ENCODE measurements at regions not wholly inside any gene's neighbourhood (a gene's known extent, or its start where the extent isn't known, plus 50 kb on each side); places are given as distances from the start of the nearest gene placed in this dataset.
"Not testable (repeated sequence)": the region's sequence is repeated elsewhere in the genome, so short reads cannot be mapped to it uniquely, and the experiment has no call there.

DNA sequence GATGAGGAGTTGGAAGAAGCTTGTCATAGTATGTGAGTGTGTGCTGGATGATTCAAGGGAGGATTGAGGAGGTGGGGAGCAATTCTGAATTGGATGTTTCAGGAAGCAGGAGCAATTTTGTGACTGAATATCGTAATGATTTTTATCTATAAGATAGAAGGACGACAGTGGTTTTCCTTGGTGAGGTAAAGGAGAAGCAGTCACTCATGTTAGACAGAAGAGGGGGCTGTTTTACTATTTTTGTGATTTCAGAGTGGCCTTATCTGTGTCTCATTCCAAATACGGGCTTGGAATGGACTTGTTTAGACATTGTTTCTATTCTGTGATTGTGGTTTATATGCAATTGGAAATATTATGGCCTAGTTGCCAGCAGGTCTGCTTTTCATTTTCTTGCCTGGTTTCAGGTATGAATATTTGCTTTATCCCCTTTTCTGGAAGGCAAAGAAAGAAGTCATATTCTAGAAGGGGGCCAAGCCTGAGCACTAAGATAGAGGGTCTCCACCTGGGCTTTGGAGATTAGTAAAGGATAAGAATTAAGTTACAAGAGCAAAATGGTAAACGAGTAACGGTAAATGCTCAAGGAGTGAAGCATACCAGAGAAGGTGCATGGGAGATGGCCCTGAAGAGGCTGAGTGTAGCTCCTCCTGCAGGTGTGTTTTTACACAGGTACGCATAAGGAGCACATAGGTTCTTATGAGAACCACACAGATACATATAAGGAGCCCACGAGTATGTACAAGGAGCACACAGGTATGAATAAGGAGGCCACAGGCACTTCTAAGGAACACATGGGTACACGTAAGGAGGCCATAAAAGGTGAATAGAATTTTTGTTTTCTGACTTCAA, 124.6 kb upstream of the KCNAB1 start:
- peak; percentile 56 for DNase-seq (ENCODE audit: low read depth)

GRCh38 chr3:155996882-155997281, 123.5 kb upstream of the KCNAB1 start:
- DNase-seq (ENCODE audit: low read depth): no peak

DNA sequence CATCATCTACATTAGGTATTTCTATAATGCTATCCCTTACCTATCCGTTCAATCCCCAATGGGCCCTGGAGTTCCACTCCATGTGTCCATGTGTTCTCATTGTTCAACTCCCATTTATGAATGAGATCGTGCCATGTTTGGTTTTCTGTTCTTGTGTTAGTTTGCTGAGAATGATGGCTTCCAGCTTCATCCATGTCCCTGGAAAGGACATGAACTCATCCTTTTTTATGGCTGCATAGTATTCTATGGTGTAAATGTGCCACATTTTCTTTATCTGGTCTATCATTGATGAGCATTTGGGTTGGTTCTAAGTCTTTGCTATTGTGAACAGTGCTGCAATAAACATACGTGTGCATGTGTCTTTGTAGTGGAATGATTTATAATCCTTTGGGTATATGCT, 122.2 kb upstream of the KCNAB1 start:
- not testable (repeated sequence) for DNase-seq (ENCODE audit: low read depth)

- no peak for DNase-seq (ENCODE audit: low read depth)
These were observed 114.6 kb upstream of the KCNAB1 start for GRCh38 chr3:156005736-156006135.

DNA sequence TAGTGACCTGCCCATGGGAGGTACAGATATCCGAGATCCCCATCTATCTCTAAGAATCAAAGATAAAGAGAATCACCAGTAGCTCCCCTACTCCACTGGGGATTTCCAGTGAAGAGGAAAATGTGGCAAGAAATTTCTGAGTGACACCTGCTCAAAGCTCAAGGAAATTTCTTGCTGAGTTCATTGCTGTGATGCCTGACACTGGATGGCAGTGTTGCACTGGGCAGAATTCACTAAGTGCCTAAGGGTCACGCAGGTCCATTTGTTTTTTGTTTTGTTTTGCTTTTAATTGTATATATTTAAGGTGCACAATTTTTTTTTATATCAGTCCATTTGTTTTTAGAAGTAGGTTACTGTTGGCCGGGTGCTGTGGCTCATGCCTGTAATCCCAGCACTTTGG, 109.5 kb upstream of the KCNAB1 start:
- peak; percentile 7 for DNase-seq (ENCODE audit: low read depth)

DNA sequence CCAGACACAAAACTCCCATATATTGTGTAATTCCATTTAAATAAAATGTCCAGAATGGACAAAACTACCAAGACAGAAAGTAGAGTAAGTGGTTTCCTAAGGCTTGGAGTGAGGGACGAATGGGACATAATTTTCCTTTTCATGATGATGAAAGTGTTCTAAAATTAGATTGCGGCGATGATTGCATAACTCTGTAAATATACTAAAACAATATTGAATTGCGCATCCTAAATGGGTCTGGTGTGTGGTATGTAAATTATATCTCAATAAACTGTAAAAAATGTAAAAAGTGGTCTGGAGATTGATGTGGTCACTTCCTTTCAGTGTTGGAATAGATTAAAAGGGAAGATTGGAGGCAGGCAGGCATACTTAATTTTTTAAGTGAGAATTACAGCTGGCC, 105.9 kb upstream of the KCNAB1 start:
- DNase-seq (ENCODE audit: low read depth): no peak

DNA sequence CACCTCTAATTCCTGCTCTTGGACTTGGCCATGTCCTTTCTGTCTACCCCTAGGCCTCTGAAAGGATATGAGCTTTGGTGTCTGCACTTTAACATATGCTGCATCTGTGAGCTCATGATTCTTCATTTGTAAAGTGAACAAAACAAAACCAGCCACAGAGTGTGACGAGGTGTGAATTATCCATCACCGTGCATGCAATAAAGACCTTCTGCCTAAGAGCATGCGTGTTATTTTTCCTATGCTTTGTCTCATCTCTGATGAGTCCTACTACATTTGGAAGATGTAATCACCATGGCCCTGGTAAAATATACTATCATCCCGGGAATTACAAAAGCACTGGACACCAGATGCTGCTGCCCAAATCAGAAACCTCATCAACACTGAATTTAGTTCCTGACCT, 103.5 kb upstream of the KCNAB1 start:
- DNase-seq (ENCODE audit: low read depth): no peak

- DNase-seq (ENCODE audit: low read depth): no peak
These were observed 102.9 kb upstream of the KCNAB1 start for GRCh38 chr3:156017352-156018030.

DNA sequence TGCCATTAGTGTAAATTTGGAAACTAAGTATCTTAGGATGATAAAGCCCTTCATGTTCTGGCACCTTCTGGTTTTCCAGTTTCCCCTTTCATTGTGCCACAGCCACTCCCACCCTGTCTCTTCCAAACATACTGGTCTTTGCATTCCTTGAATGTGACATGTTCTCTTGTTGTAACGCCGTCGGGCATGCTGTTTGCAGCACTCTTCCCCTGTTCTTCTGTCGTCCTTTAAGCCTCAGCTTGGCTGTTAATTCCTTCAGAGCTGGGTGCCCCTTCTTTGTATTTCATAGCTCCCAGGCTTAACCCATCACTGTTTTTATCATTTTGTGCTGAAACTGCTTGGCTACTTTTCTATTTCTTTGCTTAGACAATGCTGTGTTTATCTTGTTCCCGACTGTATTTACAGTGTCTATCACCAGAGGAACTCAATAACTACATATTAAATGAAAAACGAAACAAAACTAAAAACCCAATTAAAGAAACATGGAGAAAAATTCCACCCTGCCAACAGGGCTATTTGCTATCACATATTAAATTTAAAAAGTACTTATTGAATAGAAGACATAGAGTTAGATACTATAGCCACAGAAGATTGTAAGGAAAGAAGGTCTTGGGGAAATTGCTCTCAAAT, 95.4 kb upstream of the KCNAB1 start:
- DNase-seq (ENCODE audit: low read depth): peak; percentile 24

DNA sequence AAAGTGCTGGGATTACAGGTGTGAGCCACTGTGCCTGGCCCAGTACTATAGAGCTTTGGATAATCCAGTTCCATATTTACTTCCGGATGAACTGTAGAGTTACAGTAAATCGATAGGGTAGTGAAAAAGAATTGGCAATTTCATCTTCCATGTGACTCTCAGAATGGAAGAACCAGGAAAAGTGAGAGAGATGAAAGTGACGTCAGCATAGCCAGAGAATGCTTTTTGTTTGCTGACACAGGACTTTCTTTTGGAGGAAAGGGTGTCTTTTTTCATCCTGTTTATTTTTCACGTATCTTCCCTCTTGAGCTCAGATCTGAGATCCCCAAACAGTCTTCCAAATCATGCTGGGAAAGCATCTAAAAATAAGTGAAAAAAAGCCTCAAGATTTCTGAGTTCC, 91.2 kb upstream of the KCNAB1 start:
- DNase-seq (ENCODE audit: low read depth): no peak

GRCh38 chr3:156030723-156031122, 89.7 kb upstream of the KCNAB1 start:
- DNase-seq (ENCODE audit: low read depth): no peak

- no peak for DNase-seq (ENCODE audit: low read depth)
These were observed 87.0 kb upstream of the KCNAB1 start for GRCh38 chr3:156033428-156033827.

DNA sequence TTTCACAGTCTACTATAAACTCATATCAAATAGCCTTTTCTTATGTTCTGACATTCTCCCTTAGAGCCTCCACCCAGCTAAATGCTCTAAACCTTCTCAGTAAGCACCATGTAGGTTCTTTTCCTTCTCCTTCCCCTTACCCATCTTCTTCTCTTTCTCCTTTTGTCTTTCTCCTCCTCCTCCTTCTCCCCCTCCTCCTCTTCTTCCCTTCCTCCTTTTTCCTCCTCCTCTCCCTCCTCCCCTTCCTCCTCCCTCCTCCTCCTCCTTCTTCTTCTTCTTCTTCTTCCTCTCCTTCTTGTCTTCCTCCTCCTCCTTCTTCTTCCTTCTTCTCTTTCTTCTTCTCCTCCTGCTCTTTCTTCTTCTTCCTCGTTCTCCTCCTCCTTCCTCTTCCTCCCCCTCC, 85.2 kb upstream of the KCNAB1 start:
- DNase-seq (ENCODE audit: low read depth): no peak

- no peak for DNase-seq (ENCODE audit: low read depth)
These were observed 83.9 kb upstream of the KCNAB1 start for GRCh38 chr3:156036258-156037053.

GRCh38 chr3:156037356-156037755, 83.0 kb upstream of the KCNAB1 start:
- DNase-seq (ENCODE audit: low read depth): no peak

GRCh38 chr3:156038869-156039268, 81.5 kb upstream of the KCNAB1 start:
- DNase-seq (ENCODE audit: low read depth): peak; percentile 19

GRCh38 chr3:156040041-156040440, 80.3 kb upstream of the KCNAB1 start:
- no peak for DNase-seq (ENCODE audit: low read depth)

DNA sequence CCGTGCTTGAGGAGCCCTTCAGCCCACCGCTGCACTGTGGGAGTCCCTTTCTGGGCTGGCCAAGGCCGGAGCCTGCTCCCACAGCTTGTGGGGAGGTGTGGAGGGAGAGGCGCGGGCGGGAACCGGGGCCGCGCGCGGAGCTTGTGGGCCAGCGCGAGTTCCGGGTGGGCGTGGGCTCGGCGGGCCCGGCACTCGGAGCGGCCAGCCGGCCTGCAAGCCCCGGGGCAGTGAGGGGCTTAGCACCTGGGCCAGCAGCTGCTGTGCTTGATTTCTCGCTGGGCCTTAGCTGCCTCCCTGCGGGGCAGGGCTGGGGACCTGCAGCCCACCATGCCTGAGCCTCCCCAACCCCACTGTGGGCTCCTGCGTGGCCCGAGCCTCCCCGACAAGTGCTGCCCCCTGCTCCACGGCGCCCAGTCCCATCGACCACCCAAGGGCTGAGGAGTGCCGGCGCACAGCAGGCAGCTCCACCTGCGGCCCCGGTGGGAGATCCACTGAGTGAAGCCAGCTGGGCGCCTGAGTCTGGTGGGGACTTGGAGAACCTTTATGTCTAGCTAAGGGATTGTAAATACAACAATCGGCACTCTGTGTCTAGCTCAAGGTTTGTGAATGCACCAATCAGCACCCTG, 79.0 kb upstream of the KCNAB1 start:
- DNase-seq (ENCODE audit: low read depth): not testable (repeated sequence)

GRCh38 chr3:156041856-156042255, 78.5 kb upstream of the KCNAB1 start:
- not testable (repeated sequence) for DNase-seq (ENCODE audit: low read depth)

GRCh38 chr3:156043832-156044633, 76.3 kb upstream of the KCNAB1 start:
- not testable (repeated sequence) for DNase-seq (ENCODE audit: low read depth)

DNA sequence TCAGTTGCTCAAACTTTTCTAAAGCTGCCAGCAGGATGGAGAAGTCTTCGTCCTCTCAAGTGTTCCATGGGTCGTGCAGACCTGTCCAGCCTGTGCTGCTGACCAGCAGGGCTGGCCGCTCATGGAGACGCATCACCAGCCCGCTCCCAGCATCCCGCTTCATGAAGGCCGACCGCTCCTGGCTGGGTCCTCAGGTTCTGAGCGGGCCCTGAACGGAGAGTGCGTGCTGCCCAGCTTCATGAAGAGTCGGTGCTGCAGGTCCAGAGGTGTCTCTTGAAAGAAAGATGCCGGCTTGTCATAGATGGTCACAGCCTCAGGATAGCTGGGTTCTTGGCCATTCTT, 75.8 kb upstream of the KCNAB1 start:
- DNase-seq (ENCODE audit: low read depth): no peak
